SK-N-SH treated with all-trans-retinoic acid at 6 μM for 48 hours (cell line): ENCODE measurements at regions not wholly inside any gene's neighbourhood (a gene's known extent, or its start where the extent isn't known, plus 50 kb on each side); places are given as distances from the start of the nearest gene placed in this dataset.

Source experiments
- ATAC-seq: fragments of 200-7000 bp; cut with Tn5 transposase; 3 replicates; pipeline ENCODE4 v1.9.1; 2020; ENCODE audit warnings: mild to moderate bottlenecking, moderate library complexity
- ARNTL ChIP-seq: fragments of 450-650 bp; formaldehyde crosslinking; IDR thresholded peaks from 2 replicates; pipeline ENCODE4 v1.5.0; 2020; ENCODE audit warnings: low read depth, mild to moderate bottlenecking, moderate library complexity, borderline replicate concordance
- BACH2 ChIP-seq: fragments of 250-450 bp; sonication (Bioruptor Pico); IDR thresholded peaks from 2 replicates; pipeline ENCODE4 v1.9.0; 2021; ENCODE audit warnings: mild to moderate bottlenecking, borderline replicate concordance
- CSDC2 ChIP-seq: fragments of 250-450 bp; sonication (Bioruptor Pico); IDR thresholded peaks from 2 replicates; pipeline ENCODE4 v1.5.0; 2020; ENCODE audit warnings: mild to moderate bottlenecking, moderate library complexity
- CSRNP3 ChIP-seq: fragments of 250-450 bp; sonication (Bioruptor Pico); IDR thresholded peaks from 2 replicates; pipeline ENCODE4 v1.5.1; 2021; ENCODE audit warnings: mild to moderate bottlenecking, moderate library complexity
- ESRRG ChIP-seq: fragments of 250-450 bp; sonication (Bioruptor Pico); IDR thresholded peaks from 2 replicates; pipeline ENCODE4 v1.6.1; 2021; ENCODE audit warnings: mild to moderate bottlenecking
- GLIS3 ChIP-seq: fragments of 250-450 bp; sonication (Bioruptor Pico); IDR thresholded peaks from 2 replicates; pipeline ENCODE4 v1.5.0; 2020; ENCODE audit warnings: mild to moderate bottlenecking, moderate library complexity
- OSR1 ChIP-seq: fragments of 250-450 bp; sonication (Bioruptor Pico); IDR thresholded peaks from 2 replicates; pipeline ENCODE4 v1.8.0; 2022; ENCODE audit warnings: moderate library complexity, mild to moderate bottlenecking, inconsistent platforms
- PATZ1 ChIP-seq: fragments of 250-450 bp; sonication (Bioruptor Pico); IDR thresholded peaks from 2 replicates; pipeline ENCODE4 v1.8.0; 2020; ENCODE audit warnings: mild to moderate bottlenecking, moderate library complexity, borderline replicate concordance
- POU6F1 ChIP-seq: fragments of 250-450 bp; sonication (Bioruptor Pico); IDR thresholded peaks from 2 replicates; pipeline ENCODE4 v1.8.0; 2021; ENCODE audit warnings: low read depth, mild to moderate bottlenecking, moderate library complexity, borderline replicate concordance
- PPARA ChIP-seq: fragments of 250-450 bp; sonication (Bioruptor Pico); IDR thresholded peaks from 2 replicates; pipeline ENCODE4 v1.5.0; 2020; ENCODE audit warnings: mild to moderate bottlenecking, borderline replicate concordance
- RARB ChIP-seq: fragments of 250-450 bp; sonication (Bioruptor Pico); IDR thresholded peaks from 2 replicates; pipeline ENCODE4 v1.8.0; 2021; ENCODE audit warnings: mild to moderate bottlenecking, moderate library complexity
- SNAI2 ChIP-seq: fragments of 250-450 bp; sonication (Bioruptor Pico); IDR thresholded peaks from 2 replicates; pipeline ENCODE4 v1.5.0; 2020; ENCODE audit warnings: mild to moderate bottlenecking, moderate library complexity
- TCF4 ChIP-seq: fragments of 250-450 bp; sonication (Bioruptor Pico); IDR thresholded peaks from 2 replicates; pipeline ENCODE4 v1.8.0; 2021; ENCODE audit warnings: mild to moderate bottlenecking, moderate library complexity, borderline replicate concordance
- TOX ChIP-seq: fragments of 250-450 bp; sonication (Bioruptor Pico); IDR thresholded peaks from 2 replicates; pipeline ENCODE4 v1.8.0; 2021; ENCODE audit warnings: mild to moderate bottlenecking, moderate library complexity, borderline replicate concordance
- ZC3H10 ChIP-seq: fragments of 250-450 bp; sonication (Bioruptor Pico); IDR thresholded peaks from 2 replicates; pipeline ENCODE4 v1.5.1; 2021; ENCODE audit warnings: mild to moderate bottlenecking, moderate library complexity
- ZFP3 ChIP-seq: fragments of 250-450 bp; sonication (Bioruptor Pico); IDR thresholded peaks from 2 replicates; pipeline ENCODE4 v1.5.0; 2020; ENCODE audit warnings: mild to moderate bottlenecking, moderate library complexity
- ZFP30 ChIP-seq: fragments of 450-650 bp; formaldehyde crosslinking; IDR thresholded peaks from 2 replicates; pipeline ENCODE4 v1.5.0; 2022; ENCODE audit warnings: mild to moderate bottlenecking, moderate library complexity
- ZNF565 ChIP-seq: fragments of 450-650 bp; formaldehyde crosslinking; conservative IDR thresholded peaks from 2 replicates; pipeline ENCODE4 v1.5.0; 2020; ENCODE audit warnings: low read depth, mild to moderate bottlenecking, moderate library complexity
- ZNF70 ChIP-seq: fragments of 450-650 bp; formaldehyde crosslinking; IDR thresholded peaks from 2 replicates; pipeline ENCODE4 v1.5.0; 2020; ENCODE audit warnings: mild to moderate bottlenecking, moderate library complexity
- ZNF8 ChIP-seq: fragments of 450-650 bp; formaldehyde crosslinking; IDR thresholded peaks from 2 replicates; pipeline ENCODE4 v1.5.0; 2020; ENCODE audit warnings: mild to moderate bottlenecking, moderate library complexity
- TF ChIP-seq, protein P1 (sequence below): fragments of 250-450 bp; sonication (Bioruptor Pico); IDR thresholded peaks from 2 replicates; pipeline ENCODE4 v1.5.1; 2020; ENCODE audit warnings: low read depth, mild to moderate bottlenecking, moderate library complexity

- no peak for ATAC-seq
- no peak for TF ChIP-seq POU6F1
- TF ChIP-seq ARNTL (CRISPR knock-in tag), result no peak
- no peak for TF ChIP-seq RARB
- TF ChIP-seq PPARA (CRISPR knock-in tag), result no peak
- TF ChIP-seq ZFP3, result no peak
- TF ChIP-seq ZNF565 (CRISPR knock-in tag), result no peak
- no peak for TF ChIP-seq ZNF8 (CRISPR knock-in tag)
- no peak for TF ChIP-seq ESRRG
Measured at GRCh38 chr9:78678877-78679276, 382.0 kb downstream of the PSAT1 start.

DNA sequence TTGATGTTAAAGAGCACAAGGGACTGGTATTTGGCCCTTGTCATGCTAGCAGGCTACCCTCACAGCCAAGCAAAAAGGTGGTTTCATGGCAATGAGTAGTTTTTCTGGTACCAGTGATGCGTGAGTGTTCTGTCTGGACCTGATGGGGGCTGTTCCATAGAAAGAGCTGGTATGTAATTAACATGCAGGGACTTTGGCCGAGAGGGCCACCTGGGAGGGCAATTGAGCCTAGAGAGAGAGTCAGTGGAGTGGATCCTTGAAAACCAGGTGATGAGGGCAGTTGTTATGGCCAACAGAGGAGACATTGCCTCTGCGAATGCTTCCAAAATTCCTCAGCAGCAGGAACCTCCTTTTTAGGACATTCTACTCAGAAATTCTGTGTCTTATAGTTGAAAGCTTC lies 383.3 kb downstream of the PSAT1 start:
- TF ChIP-seq ZFP3 (no peak), TOX (CRISPR knock-in tag) (no peak), TCF4 (CRISPR knock-in tag) (no peak), ZFP30 (CRISPR knock-in tag) (no peak), CSDC2 (CRISPR knock-in tag) (no peak), ZNF70 (CRISPR knock-in tag) (no peak), ZNF8 (CRISPR knock-in tag) (no peak), GLIS3 (CRISPR knock-in tag) (no peak), ZC3H10 (no peak), POU6F1 (no peak), RARB (no peak), ZNF565 (CRISPR knock-in tag) (no peak)
- TF ChIP-seq, protein P1, sequence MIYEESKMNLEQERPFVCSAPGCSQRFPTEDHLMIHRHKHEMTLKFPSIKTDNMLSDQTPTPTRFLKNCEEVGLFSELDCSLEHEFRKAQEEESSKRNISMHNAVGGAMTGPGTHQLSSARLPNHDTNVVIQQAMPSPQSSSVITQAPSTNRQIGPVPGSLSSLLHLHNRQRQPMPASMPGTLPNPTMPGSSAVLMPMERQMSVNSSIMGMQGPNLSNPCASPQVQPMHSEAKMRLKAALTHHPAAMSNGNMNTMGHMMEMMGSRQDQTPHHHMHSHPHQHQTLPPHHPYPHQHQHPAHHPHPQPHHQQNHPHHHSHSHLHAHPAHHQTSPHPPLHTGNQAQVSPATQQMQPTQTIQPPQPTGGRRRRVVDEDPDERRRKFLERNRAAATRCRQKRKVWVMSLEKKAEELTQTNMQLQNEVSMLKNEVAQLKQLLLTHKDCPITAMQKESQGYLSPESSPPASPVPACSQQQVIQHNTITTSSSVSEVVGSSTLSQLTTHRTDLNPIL (CRISPR knock-in tag), result no peak
- ATAC-seq, result no peak

- ATAC-seq, result no peak
- no peak for TF ChIP-seq PATZ1 (CRISPR knock-in tag)
- no peak for TF ChIP-seq ZNF8 (CRISPR knock-in tag)
- TF ChIP-seq ZC3H10, result no peak
- TF ChIP-seq TCF4 (CRISPR knock-in tag), result no peak
- TF ChIP-seq GLIS3 (CRISPR knock-in tag), result no peak
- no peak for TF ChIP-seq CSRNP3 (CRISPR knock-in tag)
- no peak for TF ChIP-seq SNAI2 (CRISPR knock-in tag)
- TF ChIP-seq PPARA (CRISPR knock-in tag), result no peak
- TF ChIP-seq, protein P1 (CRISPR knock-in tag), result no peak
- TF ChIP-seq ZFP3, result no peak
- TF ChIP-seq CSDC2 (CRISPR knock-in tag), result no peak
- TF ChIP-seq RARB, result no peak
- no peak for TF ChIP-seq OSR1 (CRISPR knock-in tag)
- TF ChIP-seq ARNTL (CRISPR knock-in tag), result no peak
- no peak for TF ChIP-seq ZNF70 (CRISPR knock-in tag)
- no peak for TF ChIP-seq BACH2
- TF ChIP-seq POU6F1, result no peak
Measured at GRCh38 chr9:78682216-78682615, 385.3 kb downstream of the PSAT1 start.
